Stimulated activated CD4-positive, alpha-beta T cell treated with anti-CD3 and anti-CD28 coated beads, Interleukin-12 subunit alpha, Interleukin-12 subunit beta, amount 100 ng/mL, for 48 hours (primary cell): ENCODE measurements at regions not wholly inside any gene's neighbourhood (a gene's known extent, or its start where the extent isn't known, plus 50 kb on each side); places are given as distances from the start of the nearest gene placed in this dataset.
"Not testable (repeated sequence)": the region's sequence is repeated elsewhere in the genome, so short reads cannot be mapped to it uniquely, and the experiment has no call there.

ENCODE experiments used
- DNase-seq, 3 donors: peaks; one replicate each; pipeline ENCODE4 v3.0.0-alpha.2; 2020; ENCODE audit warnings: low read depth in 2 of 3, low spot score in 1 of 3

DNA sequence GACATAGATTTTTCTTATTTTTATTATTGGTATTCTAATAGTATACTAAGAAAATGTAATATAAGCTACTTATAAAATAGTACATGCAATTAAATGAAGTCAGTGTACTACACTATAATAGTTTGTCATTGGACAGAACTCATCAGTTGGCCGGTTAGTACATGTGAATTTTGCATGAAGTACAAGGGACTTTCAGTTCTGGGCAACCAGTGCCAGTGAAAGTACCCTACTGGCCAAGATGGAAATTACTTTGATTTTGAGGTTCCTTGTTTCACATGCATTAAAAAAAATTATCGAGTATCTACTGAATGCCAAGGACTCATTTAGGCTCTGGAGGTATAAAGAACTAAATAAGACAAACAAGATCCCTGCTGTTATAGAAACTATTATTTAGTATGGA, 213.4 kb upstream of the ELL2 start:
- no peak for DNase-seq

DNA sequence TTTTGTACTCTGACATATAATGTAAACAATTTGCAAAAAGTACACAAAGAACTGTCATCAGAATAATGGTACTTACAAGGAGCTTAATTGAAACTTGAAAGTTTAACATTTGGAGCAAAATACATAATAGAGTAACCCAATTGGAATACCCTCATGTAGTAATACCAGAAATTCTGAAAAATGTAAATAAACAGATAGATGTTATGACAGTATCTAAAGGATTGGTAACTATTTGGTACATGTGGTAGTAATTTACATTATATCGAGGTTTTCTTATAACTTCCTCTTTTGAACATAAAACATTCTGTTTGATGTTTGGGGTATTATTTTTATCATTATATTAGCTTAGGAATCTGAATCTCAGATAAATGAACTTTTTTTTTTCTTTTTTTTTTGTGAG, 211.7 kb upstream of the ELL2 start:
- no peak for DNase-seq

DNA sequence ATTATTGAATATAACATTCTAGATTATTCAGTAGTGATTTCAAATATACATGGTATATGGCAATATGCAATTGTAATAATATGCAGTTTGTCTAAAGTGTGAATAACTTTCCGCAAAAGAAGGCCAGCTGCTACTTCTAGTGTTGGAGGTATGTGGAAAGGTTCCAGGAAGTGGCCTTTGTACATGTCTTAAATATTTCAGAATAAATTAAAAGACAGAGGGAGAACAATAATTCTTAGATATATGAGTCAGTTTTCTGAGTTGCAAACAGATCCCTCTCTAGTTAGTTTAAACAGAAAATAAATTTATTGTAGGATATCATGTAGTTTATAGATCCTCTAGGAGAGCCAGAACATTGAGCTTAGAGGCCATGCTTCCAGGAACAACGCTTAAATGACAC, 210.8 kb upstream of the ELL2 start:
- DNase-seq: no peak

DNA sequence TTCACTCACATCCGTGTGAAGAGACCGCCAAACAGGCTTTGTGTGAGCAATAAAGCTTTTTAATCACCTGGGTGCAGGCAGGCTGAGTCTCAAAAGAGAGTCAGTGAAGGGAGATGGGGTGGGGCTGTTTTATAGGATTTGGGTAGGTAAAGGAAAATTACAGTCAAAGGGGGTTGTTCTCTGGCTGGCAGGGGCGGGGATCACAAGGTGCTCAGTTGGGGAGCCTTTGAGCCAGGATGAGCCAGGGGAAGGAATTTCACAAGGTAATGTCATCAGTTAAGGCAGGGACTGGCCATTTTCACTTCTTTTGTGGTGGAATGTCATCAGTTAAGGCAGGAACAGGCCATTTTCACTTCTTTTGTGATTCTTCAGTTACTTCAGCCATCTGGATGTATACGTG, 210.3 kb upstream of the ELL2 start:
- DNase-seq: not testable (repeated sequence)

DNA sequence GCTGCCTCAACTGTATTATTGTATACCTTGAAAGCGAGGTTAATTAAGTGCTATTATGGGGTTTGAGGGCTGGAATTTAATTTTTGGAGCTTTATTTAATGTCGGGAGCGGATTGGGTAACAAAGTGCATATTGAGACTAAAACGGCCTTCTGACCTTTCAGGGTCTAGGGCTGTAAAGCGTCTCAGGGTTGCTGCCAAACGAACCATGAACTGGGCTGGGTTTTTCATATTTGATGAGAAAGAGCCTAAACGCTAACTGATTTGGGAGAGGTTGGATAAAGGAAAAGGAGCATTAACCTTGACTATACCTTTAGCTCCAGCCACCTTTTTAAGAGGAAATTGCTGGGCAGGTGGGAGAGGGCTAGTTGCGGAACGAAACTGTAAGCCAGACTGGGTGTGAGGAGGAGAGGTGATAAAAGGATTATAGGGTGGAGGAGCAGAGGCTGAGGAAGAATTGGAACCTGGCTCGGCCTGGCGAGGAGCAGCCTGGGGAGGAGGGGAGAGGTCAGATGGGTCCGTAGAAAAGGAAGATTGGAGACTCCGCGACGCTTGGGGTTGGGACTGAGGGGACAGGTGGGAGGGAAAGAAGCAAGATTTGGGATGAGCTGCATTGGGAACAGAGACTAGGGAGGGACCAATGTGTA, 209.0 kb upstream of the ELL2 start:
- not testable (repeated sequence) for DNase-seq

DNA sequence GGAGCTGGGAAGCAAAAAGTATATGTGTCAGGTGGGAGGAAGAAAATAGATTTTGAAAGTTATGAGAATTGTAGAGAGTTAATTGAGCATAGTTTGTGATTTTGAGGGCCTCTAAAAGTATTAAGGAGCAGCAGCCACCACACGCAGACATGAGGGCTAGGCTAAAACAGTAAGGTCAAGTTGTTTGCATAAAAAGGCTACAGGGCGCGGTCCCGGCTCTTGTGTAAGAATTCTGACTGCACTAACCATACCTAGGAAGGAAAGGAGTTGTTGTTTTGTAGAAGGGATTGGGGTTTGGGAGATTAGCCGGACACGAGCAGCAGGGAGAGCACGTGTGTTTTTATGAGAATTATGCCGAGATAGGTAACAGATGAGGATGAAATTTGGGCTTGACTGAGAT, 207.2 kb upstream of the ELL2 start:
- DNase-seq: not testable (repeated sequence)

DNA sequence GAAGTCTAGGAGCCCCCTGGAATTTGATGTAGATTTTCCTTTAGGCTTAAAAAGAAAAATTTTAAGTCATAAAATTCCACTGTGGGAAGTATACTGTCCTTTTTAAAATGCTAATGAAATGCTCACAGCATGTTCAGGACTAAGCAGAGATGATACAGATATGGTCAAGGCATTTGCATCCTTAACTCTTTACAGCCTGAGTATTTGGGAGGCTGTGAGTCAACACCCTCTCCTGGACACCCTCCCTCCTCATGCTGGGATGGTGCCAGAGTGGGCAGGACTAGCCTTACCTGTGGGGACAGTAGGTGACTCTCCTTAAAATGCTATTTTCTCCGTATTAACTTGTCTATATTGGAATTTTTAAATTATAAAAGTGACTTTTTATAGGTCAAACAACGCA, 197.4 kb upstream of the ELL2 start:
- no peak for DNase-seq

DNA sequence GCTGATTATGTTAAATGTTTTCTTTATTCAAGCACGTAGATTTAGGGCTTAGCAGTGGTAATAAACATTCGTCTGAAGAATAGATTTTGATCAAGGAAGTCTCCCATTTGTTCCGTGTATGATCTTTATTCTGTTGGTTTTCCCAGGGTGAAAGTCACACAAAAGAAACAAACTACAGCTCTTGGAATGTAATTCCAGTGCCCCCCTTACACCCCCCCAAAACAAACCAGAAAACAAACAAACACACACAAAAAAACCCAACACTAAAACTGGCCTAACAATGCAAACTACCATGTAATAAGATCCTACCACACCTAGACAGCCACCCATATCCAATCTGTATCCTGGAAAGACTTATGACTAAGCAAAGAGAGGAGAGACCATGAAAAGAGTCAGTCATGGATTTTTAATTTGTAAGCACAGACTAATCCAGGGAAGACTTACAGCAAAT, 196.2 kb upstream of the ELL2 start:
- no peak for DNase-seq

DNA sequence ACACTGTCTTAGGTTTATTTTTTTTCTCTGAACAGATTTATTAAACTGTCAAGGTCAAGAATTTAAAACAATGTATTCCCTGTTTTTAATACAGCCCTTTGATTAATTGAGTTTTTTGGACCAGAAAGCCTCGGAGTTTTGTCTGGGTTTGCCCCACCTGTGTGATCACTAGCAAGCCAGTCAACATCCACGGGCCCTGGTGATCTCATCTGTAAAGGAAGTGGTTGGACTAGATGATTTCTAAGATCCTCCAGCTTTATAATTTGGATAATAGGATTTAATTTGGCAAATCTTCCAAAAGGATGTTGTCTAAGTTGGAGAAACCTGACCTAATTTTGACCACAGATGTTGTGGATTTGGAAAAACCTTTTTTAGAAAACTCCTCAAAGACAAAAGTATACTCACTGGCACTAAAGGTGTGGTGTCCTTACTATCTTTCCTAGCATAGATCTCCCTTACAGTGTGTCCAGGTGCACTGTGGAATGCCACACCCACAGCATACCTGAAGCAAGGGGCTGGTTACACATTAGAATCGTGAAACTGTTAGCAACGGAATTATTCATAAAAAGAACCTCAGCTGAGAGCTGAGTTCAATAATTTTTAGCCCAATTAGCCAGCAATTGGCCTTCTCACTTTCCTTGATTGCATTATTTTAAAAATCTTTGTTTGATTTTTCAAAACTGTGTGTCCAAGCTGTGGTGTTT, 195.6 kb upstream of the ELL2 start:
- DNase-seq: no peak

DNA sequence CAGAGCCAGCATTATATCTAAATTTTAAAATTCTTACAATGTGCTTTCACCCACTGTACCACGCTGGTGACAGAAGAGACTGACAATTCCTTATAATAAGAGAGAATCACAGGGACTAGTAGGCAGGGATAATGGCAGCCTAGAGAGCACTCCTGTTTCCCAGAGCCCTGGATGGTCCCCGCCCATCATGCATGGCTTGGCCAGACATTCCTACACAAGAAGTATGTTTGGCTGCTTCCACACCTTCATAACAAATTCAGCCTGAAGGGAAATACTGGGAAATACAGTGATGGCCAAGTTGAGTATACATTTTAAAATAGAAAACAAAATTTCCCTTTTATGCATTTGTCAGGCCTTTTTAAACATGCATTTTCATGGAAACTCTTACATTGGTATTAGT, 193.5 kb upstream of the ELL2 start:
- no peak for DNase-seq

DNA sequence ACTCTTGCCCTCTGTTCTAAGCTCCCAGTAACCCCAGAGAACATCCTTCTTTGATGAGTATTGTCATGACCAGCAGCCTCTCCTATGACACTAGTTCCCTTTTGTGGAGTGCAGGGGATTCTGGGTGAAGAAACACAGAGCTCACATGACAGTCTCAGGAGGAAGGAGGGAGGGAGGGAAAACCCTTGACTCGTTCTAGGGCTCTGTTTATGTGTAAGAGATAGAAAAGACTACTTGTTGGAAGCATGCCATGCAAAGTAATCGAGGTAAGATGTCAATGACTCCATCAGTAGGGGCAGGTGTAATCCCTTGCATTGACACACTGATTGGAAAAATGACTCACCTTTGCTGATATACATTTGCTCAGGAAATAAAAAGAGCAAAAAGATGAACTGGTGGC, 190.2 kb upstream of the ELL2 start:
- DNase-seq: no peak

DNA sequence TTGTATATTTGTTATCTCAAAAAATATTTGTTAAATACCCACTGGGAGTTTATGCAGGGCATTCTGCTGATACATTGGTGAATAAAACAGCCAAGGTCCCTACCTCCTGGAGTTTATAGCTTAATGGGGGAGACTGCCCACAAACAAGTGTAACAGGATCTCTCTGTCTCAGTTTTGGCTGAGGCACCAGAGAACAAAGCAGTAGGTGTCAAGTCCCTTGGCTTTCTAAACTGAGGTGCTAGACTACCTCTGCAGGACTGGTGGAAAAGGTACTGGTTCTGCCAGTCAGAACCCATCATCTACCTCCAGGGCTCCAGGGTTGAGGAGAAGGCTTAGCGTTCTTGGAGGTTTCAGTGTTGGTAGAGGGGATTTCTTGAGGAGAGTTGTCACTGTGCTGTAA, 188.4 kb upstream of the ELL2 start:
- no peak for DNase-seq

DNA sequence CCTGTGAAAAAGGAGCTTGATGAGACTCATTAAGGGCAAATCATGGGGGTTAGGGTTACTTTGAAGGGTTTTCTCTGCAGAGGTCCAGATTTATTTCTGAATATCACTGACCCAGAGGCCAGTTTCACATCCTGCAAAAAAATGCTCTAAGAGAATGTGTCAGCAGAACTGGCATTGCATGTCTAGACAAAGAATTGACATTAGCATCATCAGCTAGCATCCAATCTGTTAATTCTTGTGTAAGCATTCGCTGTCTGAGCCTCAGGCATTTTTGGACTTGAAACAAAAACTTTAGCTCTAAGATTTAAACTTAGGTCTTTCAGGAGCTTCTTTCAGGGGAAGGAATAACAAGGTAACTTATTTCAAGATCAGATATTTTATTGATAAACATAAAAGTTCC, 187.9 kb upstream of the ELL2 start:
- DNase-seq: no peak

DNA sequence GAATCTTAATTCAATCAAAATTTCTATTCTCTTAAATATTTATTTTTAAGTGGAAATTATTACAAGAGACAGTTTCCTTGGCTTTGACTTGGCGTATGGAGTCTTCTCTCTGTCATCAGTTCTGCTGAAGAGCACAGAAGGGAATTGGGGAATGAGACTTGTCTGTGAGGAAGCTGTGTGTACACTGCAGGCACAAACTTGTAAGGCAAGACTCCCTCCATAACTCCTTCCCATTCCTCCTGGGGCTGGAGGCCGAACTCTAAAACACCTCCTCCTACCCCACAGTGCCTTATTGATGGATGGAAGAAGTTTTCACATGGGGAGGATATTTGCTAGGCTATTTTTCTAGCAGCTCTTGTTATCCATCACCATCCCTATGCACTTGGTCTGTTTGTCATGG, 187.4 kb upstream of the ELL2 start:
- no peak for DNase-seq

DNA sequence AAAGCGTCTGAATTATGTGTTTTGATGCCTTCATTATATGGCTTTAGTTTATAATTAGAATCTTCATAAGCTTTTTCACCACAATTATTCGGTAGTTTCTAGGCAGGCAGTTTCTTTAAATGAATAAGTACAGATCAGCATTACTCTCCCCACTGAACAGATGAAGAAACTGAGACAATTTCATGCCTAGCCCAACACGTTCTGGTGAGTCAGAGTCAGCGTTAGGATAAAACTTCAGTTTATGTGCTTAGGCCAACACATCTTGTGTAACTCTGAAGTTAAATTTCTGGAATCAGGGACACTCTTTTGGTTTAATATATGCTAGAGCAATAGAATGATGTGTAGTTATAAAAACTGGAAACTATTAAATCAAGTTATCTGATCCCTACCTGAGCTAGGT, 186.7 kb upstream of the ELL2 start:
- no peak for DNase-seq

DNA sequence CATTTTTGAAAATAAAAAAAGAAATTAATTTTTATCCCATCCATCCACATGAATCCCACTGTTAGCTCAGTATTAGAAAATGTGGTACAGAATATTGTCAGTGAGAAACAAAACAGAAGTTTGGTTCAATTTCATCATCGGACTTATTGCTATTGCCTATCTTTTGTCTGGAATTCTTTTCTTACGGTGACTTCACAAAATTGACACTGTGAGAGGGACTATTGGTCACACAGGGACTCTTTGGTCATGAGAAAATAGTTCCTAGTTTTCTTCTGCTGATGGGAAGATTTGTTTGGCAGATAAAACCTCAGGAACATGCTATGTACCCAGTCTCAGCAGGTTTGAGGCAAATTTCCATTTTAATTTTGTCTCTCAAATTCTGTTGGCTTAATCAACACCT, 186.2 kb upstream of the ELL2 start:
- no peak for DNase-seq

DNA sequence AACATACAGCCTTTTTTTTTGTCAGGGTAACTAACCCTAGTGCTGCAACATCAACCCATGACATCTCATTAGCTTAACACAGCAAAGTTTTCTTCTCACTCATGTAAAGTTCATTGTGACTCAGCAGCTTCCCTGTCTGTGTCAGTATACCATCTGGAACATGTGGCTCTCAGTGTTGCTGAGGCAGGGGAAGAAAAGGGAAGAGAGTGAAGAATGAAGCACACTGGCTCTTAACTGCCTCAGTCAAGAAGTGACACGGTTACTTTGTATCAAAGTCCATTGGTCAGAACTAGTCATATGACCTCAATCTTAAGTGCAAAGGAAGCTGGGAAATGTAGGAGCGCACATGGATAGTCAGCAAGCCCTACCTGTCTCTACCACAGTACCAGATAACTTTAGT, 185.0 kb upstream of the ELL2 start:
- no peak for DNase-seq

DNA sequence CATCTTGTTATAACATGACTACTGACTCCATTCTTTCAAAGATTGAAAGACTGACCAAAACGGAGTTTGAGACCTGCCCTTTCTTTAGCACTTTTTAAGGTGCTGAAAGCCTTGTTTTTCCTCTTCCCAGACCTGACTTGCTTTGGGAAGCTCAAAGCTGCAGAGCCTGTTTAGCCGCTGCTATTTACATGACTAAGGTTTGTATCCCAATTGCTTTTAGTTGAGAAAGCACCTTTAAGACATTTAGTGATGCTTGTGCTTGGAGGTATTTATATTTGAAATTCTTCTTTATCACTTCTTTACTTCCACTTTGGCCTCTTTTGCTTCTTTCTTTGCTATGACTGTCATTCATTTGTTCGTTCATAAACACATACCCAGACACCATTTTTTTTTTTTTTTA, 182.6 kb upstream of the ELL2 start:
- no peak for DNase-seq

DNA sequence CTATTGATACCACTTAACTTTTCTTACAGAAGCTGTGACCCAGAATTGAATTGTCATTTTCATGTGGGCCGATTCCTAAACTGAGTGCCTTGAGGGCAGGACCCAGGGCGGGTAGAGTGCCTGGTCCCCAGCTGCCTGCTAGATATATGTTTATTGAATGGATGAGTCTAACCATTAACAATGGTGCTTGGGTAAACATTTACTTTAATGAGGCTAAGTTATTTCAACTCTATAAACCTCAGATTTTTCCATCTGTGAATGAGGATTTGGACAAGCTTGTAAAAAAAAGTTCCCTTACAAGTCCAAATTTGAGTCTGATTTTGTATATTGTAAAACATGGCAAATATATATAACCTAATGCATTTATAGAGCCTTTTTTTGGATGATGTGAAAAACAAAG, 181.8 kb upstream of the ELL2 start:
- no peak for DNase-seq

DNA sequence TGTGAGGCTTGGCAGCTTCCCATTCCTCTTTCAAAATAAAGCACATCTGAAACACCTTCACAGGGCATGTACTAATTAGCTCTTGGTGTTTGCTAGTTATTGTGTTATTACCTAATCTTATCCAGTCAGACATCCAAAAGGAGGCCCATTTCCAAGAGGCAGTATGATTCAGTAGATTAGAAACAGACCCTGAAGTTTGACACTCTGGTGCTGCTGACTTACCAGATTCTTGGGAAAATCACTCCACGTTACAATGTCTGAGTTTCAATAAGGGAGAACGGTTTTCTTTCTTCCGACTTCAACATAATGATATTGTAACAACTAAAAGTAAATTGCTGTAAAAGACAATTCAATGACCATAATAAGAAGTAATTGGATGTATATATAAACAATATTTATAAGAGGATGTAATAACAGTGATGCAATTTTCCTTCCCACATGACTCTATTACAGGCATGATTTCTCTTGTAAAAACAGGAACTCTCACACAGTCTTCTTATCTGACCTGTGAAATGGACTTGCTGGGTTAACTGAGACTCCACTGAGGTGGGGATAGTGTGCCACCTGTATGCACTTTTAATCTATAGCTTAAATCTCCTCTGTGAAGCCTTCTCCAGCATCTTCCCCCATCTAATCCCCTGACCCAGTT, 181.3 kb upstream of the ELL2 start:
- DNase-seq: no peak

DNA sequence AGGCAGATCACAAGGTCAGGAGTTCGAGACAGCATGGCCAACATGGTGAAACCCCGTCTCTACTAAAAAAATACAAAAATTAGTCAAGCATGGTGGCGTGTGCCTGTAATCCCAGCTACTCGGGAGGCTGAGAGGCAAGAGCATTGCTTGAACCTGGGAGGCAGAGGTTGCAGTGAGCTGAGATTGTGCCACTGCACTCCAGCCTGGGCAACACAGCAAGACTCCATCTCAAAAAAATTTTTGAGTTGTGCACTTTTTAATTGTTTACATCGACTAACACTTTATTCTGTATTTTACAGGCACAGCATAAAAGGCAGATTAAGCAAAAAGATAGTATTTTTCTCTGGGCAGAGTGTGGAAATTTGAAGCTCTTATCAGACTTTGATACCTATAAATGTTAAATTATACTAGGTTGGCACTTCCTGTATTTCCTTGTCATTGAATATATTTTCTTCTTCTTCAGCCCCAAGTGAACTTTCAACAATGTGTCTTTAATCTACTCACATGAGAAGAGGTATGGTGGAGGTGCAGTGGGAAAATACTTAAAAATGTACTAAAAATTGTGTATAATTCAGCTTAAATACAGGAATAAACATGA, 180.6 kb upstream of the ELL2 start:
- DNase-seq: no peak

DNA sequence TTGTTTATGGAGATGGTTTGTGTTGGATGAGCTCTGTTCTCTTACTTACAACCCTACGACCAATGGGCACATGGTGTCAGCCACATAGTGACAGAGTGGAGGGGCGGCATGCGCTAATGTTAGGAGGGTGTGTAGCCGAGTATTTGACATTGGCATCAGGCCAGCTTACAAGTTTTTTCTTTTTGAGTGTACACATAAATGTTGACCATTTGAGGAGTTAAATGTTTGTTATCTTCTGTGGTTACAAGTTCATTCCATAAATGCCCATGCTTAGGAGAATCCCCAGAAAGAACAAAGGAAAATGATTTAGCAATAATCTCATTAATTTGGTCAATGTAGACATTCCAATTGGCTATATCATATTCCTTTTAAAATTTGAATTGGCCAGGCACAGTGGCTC, 180.1 kb upstream of the ELL2 start:
- DNase-seq: no peak
